ENCODE measurements at regions not wholly inside any gene's neighbourhood (a gene's known extent, or its start where the extent isn't known, plus 50 kb on each side); places are given as distances from the start of the nearest gene placed in this dataset.

- no peak for DNase-seq (ENCODE audit: low read depth, low spot score)
- no peak overlapping the region for H3K4me3 ChIP-seq (ENCODE audit: low read depth, low read length)
- TF ChIP-seq CTCF (IDR thresholded peaks at IDR 0.05; ENCODE audit: low read depth, low read length): no peak
- in situ Hi-C loops (cut with HindIII; ENCODE audit: low sequenced_read_pairs): no loop called here
Measured at GRCh38 chr20:52921340-52921739, 50.8 kb upstream of the TSHZ2 start.

- no peak overlapping the region for H3K4me3 ChIP-seq (ENCODE audit: low read depth, low read length)
- in situ Hi-C loops (cut with HindIII; ENCODE audit: low sequenced_read_pairs): no loop called here
- no peak for DNase-seq (ENCODE audit: low read depth, low spot score)
- TF ChIP-seq CTCF (IDR thresholded peaks at IDR 0.05; ENCODE audit: low read depth, low read length): no peak
Measured at GRCh38 chr20:52918311-52918710, 53.8 kb upstream of the TSHZ2 start.

GRCh38 chr20:52915564-52915963, 56.6 kb upstream of the TSHZ2 start:
- in situ Hi-C loops (cut with HindIII; ENCODE audit: low sequenced_read_pairs): no loop called here

GRCh38 chr20:52914870-52915269, 57.3 kb upstream of the TSHZ2 start:
- DNase-seq (ENCODE audit: low read depth, low spot score): no peak
- no peak overlapping the region for H3K4me3 ChIP-seq (ENCODE audit: low read depth, low read length)
- TF ChIP-seq CTCF (IDR thresholded peaks at IDR 0.05; ENCODE audit: low read depth, low read length): no peak
- in situ Hi-C loops (cut with HindIII; ENCODE audit: low sequenced_read_pairs): no loop called here

More at GRCh38 chr20:52915564-52915963, 56.6 kb upstream of the TSHZ2 start:
- TF ChIP-seq CTCF (IDR thresholded peaks at IDR 0.05; ENCODE audit: low read depth, low read length): no peak
- H3K4me3 ChIP-seq (ENCODE audit: low read depth, low read length): no peak overlapping the region
- DNase-seq (ENCODE audit: low read depth, low spot score): no peak

GRCh38 chr20:52913650-52914387, 58.3 kb upstream of the TSHZ2 start:
- TF ChIP-seq CTCF (IDR thresholded peaks at IDR 0.05; ENCODE audit: low read depth, low read length): no peak
- in situ Hi-C loops (cut with HindIII; ENCODE audit: low sequenced_read_pairs): no loop called here
- DNase-seq (ENCODE audit: low read depth, low spot score): no peak
- H3K4me3 ChIP-seq (ENCODE audit: low read depth, low read length): no peak overlapping the region

GRCh38 chr20:52905241-52905994, 66.7 kb upstream of the TSHZ2 start:
- no peak overlapping the region for H3K4me3 ChIP-seq (ENCODE audit: low read depth, low read length)
- TF ChIP-seq CTCF (IDR thresholded peaks at IDR 0.05; ENCODE audit: low read depth, low read length): no peak
- DNase-seq (ENCODE audit: low read depth, low spot score): no peak
- in situ Hi-C loops (cut with HindIII; ENCODE audit: low sequenced_read_pairs): no loop called here

Measured in astrocyte of the spinal cord (primary cell).